ENCODE measurements at regions not wholly inside any gene's neighbourhood (a gene's known extent, or its start where the extent isn't known, plus 50 kb on each side); places are given as distances from the start of the nearest gene placed in this dataset.

DNA sequence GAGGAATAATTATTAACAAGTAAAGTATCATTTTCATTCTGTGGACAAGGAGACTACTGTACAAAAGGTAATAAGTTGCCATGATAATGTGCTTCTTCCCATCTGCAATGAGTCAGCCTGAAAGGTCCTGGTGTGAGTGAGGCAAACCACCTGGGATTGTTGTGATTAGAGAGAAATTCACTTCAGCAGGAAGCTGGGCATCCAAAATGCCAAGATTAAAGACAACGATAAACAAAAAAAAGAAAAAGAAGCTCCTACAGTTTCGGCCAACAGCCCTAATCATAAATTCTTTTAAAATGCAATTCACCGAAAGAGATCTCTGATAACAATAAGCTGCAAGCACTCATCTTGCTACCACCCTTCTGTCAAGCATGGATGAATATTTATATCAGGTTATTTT lies 507.8 kb downstream of the TUSC7 start:
- TF ChIP-seq, protein P1, sequence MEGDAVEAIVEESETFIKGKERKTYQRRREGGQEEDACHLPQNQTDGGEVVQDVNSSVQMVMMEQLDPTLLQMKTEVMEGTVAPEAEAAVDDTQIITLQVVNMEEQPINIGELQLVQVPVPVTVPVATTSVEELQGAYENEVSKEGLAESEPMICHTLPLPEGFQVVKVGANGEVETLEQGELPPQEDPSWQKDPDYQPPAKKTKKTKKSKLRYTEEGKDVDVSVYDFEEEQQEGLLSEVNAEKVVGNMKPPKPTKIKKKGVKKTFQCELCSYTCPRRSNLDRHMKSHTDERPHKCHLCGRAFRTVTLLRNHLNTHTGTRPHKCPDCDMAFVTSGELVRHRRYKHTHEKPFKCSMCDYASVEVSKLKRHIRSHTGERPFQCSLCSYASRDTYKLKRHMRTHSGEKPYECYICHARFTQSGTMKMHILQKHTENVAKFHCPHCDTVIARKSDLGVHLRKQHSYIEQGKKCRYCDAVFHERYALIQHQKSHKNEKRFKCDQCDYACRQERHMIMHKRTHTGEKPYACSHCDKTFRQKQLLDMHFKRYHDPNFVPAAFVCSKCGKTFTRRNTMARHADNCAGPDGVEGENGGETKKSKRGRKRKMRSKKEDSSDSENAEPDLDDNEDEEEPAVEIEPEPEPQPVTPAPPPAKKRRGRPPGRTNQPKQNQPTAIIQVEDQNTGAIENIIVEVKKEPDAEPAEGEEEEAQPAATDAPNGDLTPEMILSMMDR (IDR thresholded peaks at IDR 0.05; ENCODE audit: low read depth, low read length), result no peak
- TF ChIP-seq, protein P2, sequence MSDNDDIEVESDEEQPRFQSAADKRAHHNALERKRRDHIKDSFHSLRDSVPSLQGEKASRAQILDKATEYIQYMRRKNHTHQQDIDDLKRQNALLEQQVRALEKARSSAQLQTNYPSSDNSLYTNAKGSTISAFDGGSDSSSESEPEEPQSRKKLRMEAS (IDR thresholded peaks at IDR 0.05; ENCODE audit: low read depth, low read length), result no peak
- TF ChIP-seq POLR2A (IDR thresholded peaks at IDR 0.05; ENCODE audit: extremely low read depth, insufficient read length), result no peak
